ENCODE measurements at regions not wholly inside any gene's neighbourhood (a gene's known extent, or its start where the extent isn't known, plus 50 kb on each side); places are given as distances from the start of the nearest gene placed in this dataset.

- DNase-seq (ENCODE audit: insufficient read length, low spot score, missing footprints): no peak
- Histone ChIP-seq H2AFZ (ENCODE audit: low read length) (no peak overlapping the region), H3K4me3 (ENCODE audit: insufficient read depth, low read length) (no peak overlapping the region), H3K79me2 (ENCODE audit: insufficient read depth, low read length) (no peaks in the 10 kb centered on the region), H3K27me3 (ENCODE audit: insufficient read depth, low read length) (no peaks in the 10 kb centered on the region), H4K20me1 (ENCODE audit: insufficient read depth, low read length) (no peaks in the 10 kb centered on the region), H3K4me2 (ENCODE audit: insufficient read depth, low read length) (no peak overlapping the region), H3K36me3 (ENCODE audit: insufficient read depth, low read length) (no peaks in the 10 kb centered on the region), H3K4me1 (ENCODE audit: insufficient read depth, low read length) (peaks cover 10% of the 10 kb centered on the region), H3K27ac (ENCODE audit: low read depth, low read length) (no peak overlapping the region), H3K9me3 (ENCODE audit: low read depth, low read length) (no peaks in the 10 kb centered on the region)
- TF ChIP-seq CTCF (IDR thresholded peaks at IDR 0.05; ENCODE audit: extremely low read depth, low read depth, low read length): no peak
These were observed 229.1 kb downstream of the TSHZ3 start for GRCh38 chr19:31119951-31120690.

GRCh38 chr19:31118986-31119385 lies 230.2 kb downstream of the TSHZ3 start:
- no peak overlapping the region for H3K4me2 ChIP-seq (ENCODE audit: insufficient read depth, low read length)
- H3K79me2 ChIP-seq (ENCODE audit: insufficient read depth, low read length): no peaks in the 10 kb centered on the region
- H3K4me1 ChIP-seq (ENCODE audit: insufficient read depth, low read length): peaks cover 10% of the 10 kb centered on the region
- H3K9me3 ChIP-seq (ENCODE audit: low read depth, low read length): no peaks in the 10 kb centered on the region
- H2AFZ ChIP-seq (ENCODE audit: low read length): peak overlapping the region; percentile 39
- no peak for TF ChIP-seq CTCF (IDR thresholded peaks at IDR 0.05; ENCODE audit: extremely low read depth, low read depth, low read length)
- no peaks in the 10 kb centered on the region for H4K20me1 ChIP-seq (ENCODE audit: insufficient read depth, low read length)
- H3K27ac ChIP-seq (ENCODE audit: low read depth, low read length): no peak overlapping the region
- H3K36me3 ChIP-seq (ENCODE audit: insufficient read depth, low read length): no peaks in the 10 kb centered on the region
- DNase-seq (ENCODE audit: insufficient read length, low spot score, missing footprints): no peak
- H3K4me3 ChIP-seq (ENCODE audit: insufficient read depth, low read length): no peak overlapping the region
- no peaks in the 10 kb centered on the region for H3K27me3 ChIP-seq (ENCODE audit: insufficient read depth, low read length)

- Histone ChIP-seq H3K4me1 (ENCODE audit: insufficient read depth, low read length) (peaks cover 16% of the 10 kb centered on the region), H3K4me2 (ENCODE audit: insufficient read depth, low read length) (no peak overlapping the region), H3K4me3 (ENCODE audit: insufficient read depth, low read length) (no peak overlapping the region), H3K27me3 (ENCODE audit: insufficient read depth, low read length) (no peaks in the 10 kb centered on the region), H3K27ac (ENCODE audit: low read depth, low read length) (no peak overlapping the region), H3K36me3 (ENCODE audit: insufficient read depth, low read length) (no peaks in the 10 kb centered on the region), H4K20me1 (ENCODE audit: insufficient read depth, low read length) (no peaks in the 10 kb centered on the region), H3K79me2 (ENCODE audit: insufficient read depth, low read length) (no peaks in the 10 kb centered on the region), H3K9me3 (ENCODE audit: low read depth, low read length) (no peaks in the 10 kb centered on the region), H2AFZ (ENCODE audit: low read length) (no peak overlapping the region)
- DNase-seq (ENCODE audit: insufficient read length, low spot score, missing footprints): no peak
- no peak for TF ChIP-seq CTCF (IDR thresholded peaks at IDR 0.05; ENCODE audit: extremely low read depth, low read depth, low read length)
These were observed 230.8 kb downstream of the TSHZ3 start for GRCh38 chr19:31118287-31118955.

GRCh38 chr19:31114585-31114984 lies 234.7 kb downstream of the TSHZ3 start:
- no peaks in the 10 kb centered on the region for H3K79me2 ChIP-seq (ENCODE audit: insufficient read depth, low read length)
- H4K20me1 ChIP-seq (ENCODE audit: insufficient read depth, low read length): no peaks in the 10 kb centered on the region
- no peaks in the 10 kb centered on the region for H3K27me3 ChIP-seq (ENCODE audit: insufficient read depth, low read length)
- H3K4me1 ChIP-seq (ENCODE audit: insufficient read depth, low read length): peaks cover 17% of the 10 kb centered on the region
- TF ChIP-seq CTCF (IDR thresholded peaks at IDR 0.05; ENCODE audit: extremely low read depth, low read depth, low read length): no peak
- no peak overlapping the region for H3K27ac ChIP-seq (ENCODE audit: low read depth, low read length)
- H3K4me2 ChIP-seq (ENCODE audit: insufficient read depth, low read length): no peak overlapping the region
- H3K36me3 ChIP-seq (ENCODE audit: insufficient read depth, low read length): no peaks in the 10 kb centered on the region
- H2AFZ ChIP-seq (ENCODE audit: low read length): no peak overlapping the region
- no peak overlapping the region for H3K4me3 ChIP-seq (ENCODE audit: insufficient read depth, low read length)
- no peak for DNase-seq (ENCODE audit: insufficient read length, low spot score, missing footprints)
- no peaks in the 10 kb centered on the region for H3K9me3 ChIP-seq (ENCODE audit: low read depth, low read length)
